Pancreas (tissue), 10 donors: ENCODE measurements at regions not wholly inside any gene's neighbourhood (a gene's known extent, or its start where the extent isn't known, plus 50 kb on each side); places are given as distances from the start of the nearest gene placed in this dataset.

Experiments used
- ATAC-seq, 4 donors: fragments of 200-7000 bp; cut with Tn5 transposase; one replicate each; pipeline versions ENCODE4 v1.8.0 to v1.9.1; 2020; ENCODE audit warnings: mild to moderate bottlenecking in 4 of 4, moderate library complexity in 4 of 4
- DNase-seq, 6 donors: peaks; one replicate each; pipeline ENCODE4 v3.0.0-alpha.2; 2020
- FAIRE-seq: peaks from 2 replicates; lab custom pipeline; 2012; peaks lifted over from hg19 to GRCh38; lab: Jason Lieb, UNC
- H3K27ac ChIP-seq, 4 donors: fragments of 200-600 bp; sonication (generic); 1 replicate in 3 of 4; 2 replicates in 1 of 4; pipeline versions ENCODE4 v1.5.0 to v1.8.0; 2020
- H3K27me3 ChIP-seq, 4 donors: fragments of 200-600 bp; one replicate each; pipeline ENCODE4 v1.8.0; 2021
- H3K36me3 ChIP-seq, 3 donors: fragments of 200-600 bp; sonication (generic) in 1 of 3; one replicate each; pipeline versions ENCODE4 v1.5.0 to v1.8.0; 2020 to 2021
- H3K4me1 ChIP-seq, 3 donors: fragments of 200-600 bp; one replicate each; pipeline ENCODE4 v1.8.0; 2021
- H3K4me3 ChIP-seq, 4 donors: fragments of 200-600 bp; sonication (generic) in 2 of 4; one replicate each; pipeline versions ENCODE4 v1.5.0 to v1.8.0; 2020 to 2021
- H3K9me3 ChIP-seq, 4 donors: fragments of 200-600 bp; one replicate each; pipeline ENCODE4 v1.8.0; 2021
- WGBS, 2 donors: extraction: QIAGEN DNeasy Blood & Tissue Kit; methylation state at CpG; one replicate each; pipeline ENCODE4 v1.1.7; 2013; 5-methylcytosine and 5-hydroxymethylcytosine counted together
- intact Hi-C, 3 donors: fragments of 100-400 bp; cut with DNase I; formaldehyde crosslinking; loops; one replicate each; pipeline versions ENCODE4 v1.11.1 to v1.14.2; 2022
- TF ChIP-seq, protein P1 (sequence below), 4 donors: fragments of 200-600 bp; sonication (generic) in 3 of 4; IDR thresholded peaks; one replicate each; pipeline versions ENCODE4 v1.5.0 to v1.8.0; 2021; ENCODE audit warnings: antibody characterized with exemption in 4 of 4
- donor health status: healthy with polysubstance abuse.
- donor health status: DM: no; HTN: no; CAD: no; lungs with moderate emphysema.
- donor health status: DM: no; HTN: no; CAD: no.
- donor health status: control.
- donor health status: control.
- donor health status: Bipolar disorder and iron deficiency.
- donor health status: DM: yes; HTN: yes; CAD: no.
- donor health status: DM: no; HTN: no; CAD: no.
- donor health status: DM: no; HTN: no; CAD: no.
- donor health status: DM: yes; HTN: yes; CAD: no.

DNA sequence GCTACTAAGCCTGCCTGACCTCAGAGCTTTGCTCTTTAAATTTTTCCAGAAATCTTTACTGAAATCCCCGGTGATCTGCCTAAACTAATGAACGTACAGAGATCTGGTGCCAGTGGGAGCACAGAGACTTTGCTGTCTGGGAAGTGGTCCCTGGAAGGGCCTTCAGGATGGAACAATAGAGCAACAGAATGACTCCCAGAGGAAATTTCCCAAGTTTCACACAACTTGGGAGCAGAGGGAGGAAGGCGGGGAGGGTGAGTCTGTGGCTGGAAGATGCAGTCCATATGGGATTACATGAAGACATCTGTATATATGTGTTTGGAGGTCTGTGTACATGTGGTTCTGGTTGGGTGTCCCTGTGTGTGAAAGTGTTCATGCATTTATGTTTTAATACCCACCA is 638.3 kb downstream of the CCDC171 start:
- ATAC-seq (no peak), FAIRE-seq (no peak), DNase-seq (no peak)
- no peaks in the 10 kb centered on the region for H3K36me3 ChIP-seq
- no peak overlapping the region for H3K27ac ChIP-seq
- no peaks in the 10 kb centered on the region for H3K9me3 ChIP-seq
- 83 to 87% methylated on average over 3 of the region's 3 CpGs for WGBS, 2 donors
- no peaks in the 10 kb centered on the region for H3K4me1 ChIP-seq
- no peak overlapping the region for H3K4me3 ChIP-seq
- intact Hi-C loops = loop anchor here in 1 of 3 donors (10.0 kb wide), 1 partner anchor 214 kb away; no protein-coding TSS in a partner anchor
- H3K27me3 ChIP-seq = no peaks in the 10 kb centered on the region
- TF ChIP-seq, protein P1, sequence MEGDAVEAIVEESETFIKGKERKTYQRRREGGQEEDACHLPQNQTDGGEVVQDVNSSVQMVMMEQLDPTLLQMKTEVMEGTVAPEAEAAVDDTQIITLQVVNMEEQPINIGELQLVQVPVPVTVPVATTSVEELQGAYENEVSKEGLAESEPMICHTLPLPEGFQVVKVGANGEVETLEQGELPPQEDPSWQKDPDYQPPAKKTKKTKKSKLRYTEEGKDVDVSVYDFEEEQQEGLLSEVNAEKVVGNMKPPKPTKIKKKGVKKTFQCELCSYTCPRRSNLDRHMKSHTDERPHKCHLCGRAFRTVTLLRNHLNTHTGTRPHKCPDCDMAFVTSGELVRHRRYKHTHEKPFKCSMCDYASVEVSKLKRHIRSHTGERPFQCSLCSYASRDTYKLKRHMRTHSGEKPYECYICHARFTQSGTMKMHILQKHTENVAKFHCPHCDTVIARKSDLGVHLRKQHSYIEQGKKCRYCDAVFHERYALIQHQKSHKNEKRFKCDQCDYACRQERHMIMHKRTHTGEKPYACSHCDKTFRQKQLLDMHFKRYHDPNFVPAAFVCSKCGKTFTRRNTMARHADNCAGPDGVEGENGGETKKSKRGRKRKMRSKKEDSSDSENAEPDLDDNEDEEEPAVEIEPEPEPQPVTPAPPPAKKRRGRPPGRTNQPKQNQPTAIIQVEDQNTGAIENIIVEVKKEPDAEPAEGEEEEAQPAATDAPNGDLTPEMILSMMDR (IDR thresholded peaks at IDR 0.05) = no peak

DNA sequence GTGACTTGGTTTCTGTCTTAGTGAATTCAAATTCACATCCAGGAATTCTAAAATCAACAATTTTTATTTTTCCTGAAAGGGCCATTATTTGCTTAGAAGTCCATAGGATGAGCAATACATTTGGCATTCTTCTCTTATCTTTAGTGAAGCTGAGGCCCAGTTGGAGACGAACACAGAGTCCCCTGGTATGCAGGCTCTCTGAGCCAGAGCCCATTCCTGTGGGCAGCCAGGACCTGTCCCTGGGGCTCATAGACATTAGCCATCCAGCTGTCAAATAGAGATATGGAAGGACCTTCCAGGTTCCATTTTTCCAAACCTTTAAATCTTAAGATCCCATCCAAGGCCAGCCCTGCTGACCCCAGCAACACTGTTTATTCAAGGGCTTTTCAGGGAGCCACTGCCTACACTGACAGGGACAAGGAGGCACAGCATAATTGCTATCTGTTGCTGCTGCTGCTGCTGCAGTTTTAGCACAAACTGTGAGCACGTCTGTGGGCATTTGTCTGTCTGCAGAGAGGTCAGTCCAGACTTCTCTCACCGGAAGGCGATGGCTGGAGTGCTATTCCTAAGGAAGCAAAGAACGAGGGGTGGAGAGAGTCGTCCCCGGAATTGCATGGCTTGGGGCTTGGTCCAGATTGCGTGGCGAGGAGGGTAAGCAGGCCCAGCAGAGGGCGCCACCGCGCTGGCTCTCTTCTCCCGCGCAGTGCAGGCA is 639.0 kb downstream of the CCDC171 start:
- no peak overlapping the region for H3K4me3 ChIP-seq
- no peak overlapping the region for H3K27ac ChIP-seq
- ATAC-seq = peak; percentile 68 to 95 (median 86)
- FAIRE-seq = no peak
- H3K4me1 ChIP-seq = no peaks in the 10 kb centered on the region
- DNase-seq = peak in 5 of 6 donors; percentile 16 to 87 (median 57)
- no peaks in the 10 kb centered on the region for H3K36me3 ChIP-seq
- no peaks in the 10 kb centered on the region for H3K27me3 ChIP-seq
- intact Hi-C loops = loop anchor here in 1 of 3 donors (10.0 kb wide), 1 partner anchor 213 kb away; no protein-coding TSS in a partner anchor
- TF ChIP-seq, protein P1 (IDR thresholded peaks at IDR 0.05) = peak; percentile 26 to 55 (median 48)
- WGBS, 2 donors = 1 to 2% methylated on average over 11 to 14 of the region's 14 CpGs
- no peaks in the 10 kb centered on the region for H3K9me3 ChIP-seq

DNA sequence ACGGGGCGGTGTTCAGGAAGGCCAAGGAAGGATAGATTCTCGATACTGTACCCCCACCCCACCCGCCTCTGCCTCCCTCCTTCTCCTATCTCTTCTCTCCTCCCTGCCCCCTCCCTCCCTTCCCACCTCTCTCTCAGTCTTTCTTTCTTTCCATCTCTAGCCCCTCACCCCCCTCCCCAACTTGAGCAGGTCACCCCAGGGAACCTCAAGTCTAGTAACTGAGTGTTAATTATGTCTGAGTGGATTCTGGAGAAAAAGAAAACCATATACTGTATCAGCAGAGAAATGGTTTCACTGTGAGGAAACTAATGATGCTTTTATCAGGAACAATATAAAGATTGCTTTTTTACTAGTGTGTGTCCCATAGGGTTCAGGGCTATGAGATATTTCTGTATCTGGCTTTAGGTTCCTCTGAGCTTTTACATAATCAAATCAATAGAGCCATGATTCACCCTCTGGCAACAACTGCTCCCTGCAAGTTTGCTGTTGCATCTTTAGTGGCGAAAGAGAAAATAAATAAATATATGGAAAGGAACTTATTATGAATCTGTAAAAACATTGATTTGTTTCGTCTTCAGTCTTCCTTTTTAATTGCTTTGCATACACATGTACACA is 639.7 kb downstream of the CCDC171 start:
- WGBS, 2 donors = 26 to 34% methylated on average over 6 of the region's 6 CpGs
- intact Hi-C loops = loop anchor here in 1 of 3 donors (10.0 kb wide), 1 partner anchor 212 kb away; no protein-coding TSS in a partner anchor
- TF ChIP-seq, protein P1 (IDR thresholded peaks at IDR 0.05) = no peak
- Histone ChIP-seq H3K4me1 (no peaks in the 10 kb centered on the region), H3K27me3 (no peaks in the 10 kb centered on the region), H3K9me3 (no peaks in the 10 kb centered on the region), H3K27ac (no peak overlapping the region), H3K36me3 (no peaks in the 10 kb centered on the region), H3K4me3 (no peak overlapping the region)
- no peak for FAIRE-seq
- DNase-seq = no peak
- ATAC-seq = no peak

DNA sequence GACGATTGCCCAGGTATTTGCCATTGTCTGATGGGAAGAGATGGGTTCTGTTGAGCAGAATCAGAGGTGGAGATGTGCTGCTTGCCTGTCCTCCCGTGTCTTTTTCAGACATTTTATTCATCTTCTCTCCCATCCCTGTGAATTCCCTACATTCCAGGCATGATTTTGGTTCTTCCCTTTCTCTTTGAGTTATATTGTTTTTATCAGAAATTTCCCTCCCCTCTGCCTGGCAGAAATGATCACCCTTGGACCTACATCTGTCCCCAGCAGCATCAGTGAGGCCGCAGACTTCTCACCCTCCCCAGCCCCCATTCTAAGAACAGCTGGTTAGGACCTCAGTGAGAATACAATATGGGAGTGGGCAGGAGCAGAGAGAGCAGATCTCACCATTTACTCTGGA is 640.2 kb downstream of the CCDC171 start:
- no peaks in the 10 kb centered on the region for H3K36me3 ChIP-seq
- TF ChIP-seq, protein P1 (IDR thresholded peaks at IDR 0.05) = no peak
- no peak for FAIRE-seq
- H3K9me3 ChIP-seq = no peaks in the 10 kb centered on the region
- ATAC-seq = no peak
- DNase-seq = no peak
- H3K27ac ChIP-seq = no peak overlapping the region
- intact Hi-C loops = loop anchor here in 1 of 3 donors (10.0 kb wide), 1 partner anchor 212 kb away; no protein-coding TSS in a partner anchor
- H3K4me3 ChIP-seq = no peak overlapping the region
- H3K27me3 ChIP-seq = no peaks in the 10 kb centered on the region
- H3K4me1 ChIP-seq = no peaks in the 10 kb centered on the region
- 66 to 78% methylated on average over 3 of the region's 3 CpGs for WGBS, 2 donors
